ENCODE measurements at regions not wholly inside any gene's neighbourhood (a gene's known extent, or its start where the extent isn't known, plus 50 kb on each side); places are given as distances from the start of the nearest gene placed in this dataset.

- TF ChIP-seq PRDM10 (IDR thresholded peaks at IDR 0.05; ENCODE audit: partially characterized antibody) (no peak), ZBTB5 (IDR thresholded peaks at IDR 0.05) (no peak), ZNF707 (CRISPR knock-in tag; conservative IDR thresholded peaks at IDR 0.05) (no peak), CREB3 (tag; conservative IDR thresholded peaks at IDR 0.05; ENCODE audit: low read depth) (no peak), CHCHD3 (CRISPR knock-in tag; IDR thresholded peaks at IDR 0.05) (no peak), BCLAF1 (IDR thresholded peaks at IDR 0.05; ENCODE audit: borderline replicate concordance in 1 of 2, control insufficient read depth in 1 of 2, low read depth in 2 of 2, low read length in 1 of 2) (no peak), FOXO4 (CRISPR knock-in tag; IDR thresholded peaks at IDR 0.05) (no peak), ARID3A (IDR thresholded peaks at IDR 0.05; ENCODE audit: borderline replicate concordance, low read depth, low read length) (peak; percentile 40; the same call in 1 of the 2 replicates), BRF1 (IDR thresholded peaks at IDR 0.05; ENCODE audit: borderline replicate concordance, extremely low read depth, insufficient read length) (no peak), RFX1 (IDR thresholded peaks at IDR 0.05) (no peak), MAFG (tag; conservative IDR thresholded peaks at IDR 0.05) (peak; percentile 51; the same call in 1 of the 2 replicates)
Observed at GRCh38 chr9:73024601-73025034, 71.8 kb upstream of the ALDH1A1 start (continued).
